CD1c-positive myeloid dendritic cell (primary cell): ENCODE measurements at regions not wholly inside any gene's neighbourhood (a gene's known extent, or its start where the extent isn't known, plus 50 kb on each side); places are given as distances from the start of the nearest gene placed in this dataset.

ENCODE experiments used
- DNase-seq: peaks from one replicate; pipeline ENCODE4 v3.0.0-alpha.2; 2016; ENCODE audit errors: extremely low spot score

GRCh38 chr15:96736384-96736783 lies 405.9 kb downstream of the NR2F2 start:
- no peak for DNase-seq

- no peak for DNase-seq
Measured at GRCh38 chr15:96737408-96737807, 406.9 kb downstream of the NR2F2 start.

GRCh38 chr15:96746665-96747064 lies 416.2 kb downstream of the NR2F2 start:
- DNase-seq, result no peak

GRCh38 chr15:96747291-96747690 lies 416.8 kb downstream of the NR2F2 start:
- no peak for DNase-seq

- no peak for DNase-seq
Measured at GRCh38 chr15:96750361-96750760, 419.9 kb downstream of the NR2F2 start.

GRCh38 chr15:96756146-96756545 lies 425.6 kb downstream of the NR2F2 start:
- DNase-seq, result no peak

- DNase-seq, result no peak
Measured at GRCh38 chr15:96756656-96757055, 426.2 kb downstream of the NR2F2 start.

- DNase-seq, result no peak
Measured at GRCh38 chr15:96762566-96762965, 432.1 kb downstream of the NR2F2 start.

GRCh38 chr15:96764501-96764900 lies 434.0 kb downstream of the NR2F2 start:
- DNase-seq, result no peak

- no peak for DNase-seq
Measured at GRCh38 chr15:96764946-96765345, 434.4 kb downstream of the NR2F2 start.

- peak; percentile 22 for DNase-seq
Measured at GRCh38 chr15:96766366-96766765, 435.9 kb downstream of the NR2F2 start.

GRCh38 chr15:96767703-96768434 lies 437.4 kb downstream of the NR2F2 start:
- DNase-seq, result no peak

GRCh38 chr15:96768435-96768789 lies 437.9 kb downstream of the NR2F2 start:
- no peak for DNase-seq

- DNase-seq, result no peak
Measured at GRCh38 chr15:96771035-96771434, 440.5 kb downstream of the NR2F2 start.

GRCh38 chr15:96774216-96774615 lies 443.7 kb downstream of the NR2F2 start:
- DNase-seq, result no peak

GRCh38 chr15:96783746-96784145 lies 453.2 kb downstream of the NR2F2 start:
- DNase-seq, result no peak

GRCh38 chr15:96790004-96790403 lies 459.5 kb downstream of the NR2F2 start:
- peak; percentile 28 for DNase-seq

- DNase-seq, result no peak
Measured at GRCh38 chr15:96792216-96792615, 461.7 kb downstream of the NR2F2 start.

GRCh38 chr15:96796841-96797240 lies 466.3 kb downstream of the NR2F2 start:
- no peak for DNase-seq

GRCh38 chr15:96801576-96802150 lies 471.2 kb downstream of the NR2F2 start:
- DNase-seq, result no peak

- DNase-seq, result no peak
Measured at GRCh38 chr15:96802611-96803255, 472.2 kb downstream of the NR2F2 start.

- DNase-seq, result no peak
Measured at GRCh38 chr15:96804754-96805153, 474.3 kb downstream of the NR2F2 start.

- DNase-seq, result no peak
Measured at GRCh38 chr15:96807361-96807760, 476.9 kb downstream of the NR2F2 start.
